GM19467 (cell line): ENCODE measurements at regions not wholly inside any gene's neighbourhood (a gene's known extent, or its start where the extent isn't known, plus 50 kb on each side); places are given as distances from the start of the nearest gene placed in this dataset.
A peak's percentile ranks its signal among the peaks of the same experiment; 100 is the strongest.
"Not testable (repeated sequence)": the region's sequence is repeated elsewhere in the genome, so short reads cannot be mapped to it uniquely, and the experiment has no call there.

Source experiments
- ATAC-seq: cut with Tn5 transposase; IDR thresholded peaks from one replicate; pipeline ENCODE4 v1.9.1; 2021; ENCODE audit warnings: mild to moderate bottlenecking, moderate library complexity; ENCODE audit not compliant: unreplicated experiment

DNA sequence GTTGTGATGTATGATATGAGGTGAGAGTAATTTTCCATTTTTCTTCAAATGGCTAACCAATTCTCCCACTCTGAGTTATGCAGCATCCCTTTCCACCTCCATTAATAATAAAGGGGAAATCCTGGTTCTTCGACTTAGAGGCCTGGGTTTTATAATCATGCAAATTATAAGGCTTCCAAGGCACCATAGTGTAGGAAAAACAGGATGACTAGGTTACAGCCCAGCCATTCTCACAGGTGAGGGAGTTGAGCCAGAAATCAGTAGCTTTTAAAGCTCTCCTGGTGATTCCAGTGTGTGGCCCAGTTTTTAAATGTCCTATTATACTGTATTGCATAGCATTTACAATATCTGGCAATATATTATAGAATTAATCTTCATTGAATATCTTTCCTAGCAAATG lies 203.1 kb downstream of the ARHGEF9 start:
- no peak for ATAC-seq

DNA sequence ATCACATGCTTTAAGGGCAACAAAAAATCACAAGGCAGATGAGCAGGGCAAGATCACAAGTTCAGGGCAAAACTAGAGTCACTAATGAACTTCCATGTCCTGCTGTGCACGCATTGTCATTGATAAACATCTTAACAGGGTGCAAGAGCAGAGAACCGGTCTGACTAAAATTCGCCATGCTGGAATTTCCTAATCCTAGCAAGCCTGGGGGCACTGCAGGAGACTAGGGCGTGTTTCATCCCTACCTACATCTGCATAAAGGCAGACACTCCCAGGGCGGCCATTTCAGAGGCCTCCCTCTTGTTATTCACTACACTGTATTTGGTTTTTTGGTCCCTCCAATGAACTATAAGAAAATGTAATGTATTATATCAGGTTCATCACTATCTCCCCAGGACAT lies 203.6 kb downstream of the ARHGEF9 start:
- no peak for ATAC-seq

DNA sequence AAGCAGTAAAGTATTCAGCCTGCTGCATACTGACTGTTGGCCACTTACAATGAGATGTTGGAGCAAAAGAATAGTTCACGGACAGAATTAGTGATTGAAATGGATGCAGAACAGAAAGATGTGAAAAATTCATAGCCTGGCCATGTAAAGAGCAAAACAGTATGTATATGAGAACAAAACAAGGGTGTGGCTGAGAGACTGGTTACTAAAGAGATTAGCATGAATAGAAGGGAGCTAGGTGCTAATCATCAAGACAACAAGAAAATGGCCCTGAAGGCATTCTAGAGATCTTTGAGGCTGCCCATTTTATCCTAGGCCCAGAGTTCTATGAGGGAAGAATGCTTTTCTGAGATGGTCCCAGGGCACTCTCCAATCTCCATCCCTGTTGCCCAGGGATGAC lies 208.5 kb downstream of the ARHGEF9 start:
- no peak for ATAC-seq

DNA sequence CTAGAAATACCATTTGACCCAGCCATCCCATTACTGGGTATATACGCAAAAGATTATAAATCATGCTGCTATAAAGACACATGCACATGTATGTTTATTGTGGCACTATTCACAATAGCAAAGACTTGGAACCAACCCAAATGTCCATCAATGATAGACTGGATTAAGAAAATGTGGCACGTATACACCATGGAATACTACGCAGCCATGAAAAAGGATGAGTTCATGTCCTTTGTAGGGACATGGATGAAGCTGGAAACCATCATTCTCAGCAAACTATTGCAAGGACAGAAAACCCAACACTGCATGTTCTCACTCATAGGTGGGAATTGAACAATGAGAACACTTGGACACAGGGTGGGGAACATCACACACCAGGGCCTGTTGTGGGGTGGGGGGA lies 209.3 kb downstream of the ARHGEF9 start:
- ATAC-seq, result not testable (repeated sequence)

DNA sequence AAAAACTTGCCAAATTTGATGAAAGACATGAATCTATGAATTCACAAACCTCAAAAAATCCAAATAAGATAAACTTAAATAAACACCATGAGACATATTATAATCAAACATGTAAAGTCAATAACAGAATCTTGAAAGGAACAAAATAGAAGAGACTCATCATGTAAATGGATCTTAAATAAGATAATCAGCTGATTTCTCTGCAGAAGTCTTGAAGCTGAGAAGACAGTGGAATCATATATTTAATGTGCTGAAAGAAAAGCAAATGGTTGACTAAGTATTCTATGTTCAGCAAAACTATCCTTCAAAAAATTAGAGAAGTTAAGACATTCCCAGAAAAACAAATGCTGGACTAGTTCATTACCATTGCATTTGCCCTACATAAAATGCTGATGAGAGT lies 215.7 kb upstream of the SPIN4 start:
- ATAC-seq, result no peak

DNA sequence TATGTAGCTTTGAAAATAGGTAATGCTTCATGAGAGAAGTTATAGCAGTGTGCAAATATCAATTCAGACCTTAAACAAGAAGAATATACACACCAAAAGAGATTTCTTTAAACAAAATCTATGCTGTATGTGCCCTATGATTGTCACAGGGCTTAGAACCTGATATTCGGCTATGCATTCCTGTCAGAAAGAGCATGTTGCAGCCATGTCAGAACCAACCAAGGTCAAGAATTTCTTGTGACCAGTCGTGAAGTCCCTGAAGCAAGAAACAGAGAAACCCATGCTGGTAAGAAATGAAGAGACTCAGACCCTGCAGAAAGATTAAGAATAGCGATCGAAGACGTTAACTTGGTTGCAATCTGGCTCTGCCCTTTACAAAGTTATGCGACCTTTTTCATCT lies 210.3 kb upstream of the SPIN4 start:
- ATAC-seq, result no peak

DNA sequence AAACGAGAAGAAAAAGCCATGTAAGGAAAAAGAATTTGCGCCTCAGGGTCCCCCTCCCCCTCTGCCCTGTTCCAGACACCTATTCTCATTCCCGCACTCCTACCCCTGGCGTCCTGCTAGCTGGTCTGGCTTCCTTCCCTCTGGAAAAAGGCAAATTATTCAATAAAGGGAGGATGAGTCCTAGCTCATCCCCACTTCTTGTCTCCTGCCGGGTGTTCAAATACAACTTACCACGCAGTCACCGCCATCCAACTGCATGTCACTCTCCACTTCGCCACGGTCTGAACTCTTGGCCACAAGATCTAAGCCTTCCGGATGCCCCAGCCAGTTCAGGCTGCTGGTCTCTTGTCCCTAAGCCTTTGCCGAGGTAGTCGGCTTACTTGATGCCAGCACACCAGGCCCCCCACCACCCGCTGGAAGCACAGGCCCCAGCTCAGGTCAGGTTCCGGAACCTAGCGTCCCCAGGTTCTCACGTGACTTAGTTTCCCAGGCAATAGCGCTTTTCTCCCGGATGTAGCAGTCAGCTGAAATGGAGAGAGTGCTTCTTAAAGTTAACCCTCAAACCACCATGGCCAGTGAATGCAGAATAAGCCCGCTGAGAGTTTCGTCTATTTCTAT lies 209.6 kb upstream of the SPIN4 start:
- peak; percentile 98 for ATAC-seq

DNA sequence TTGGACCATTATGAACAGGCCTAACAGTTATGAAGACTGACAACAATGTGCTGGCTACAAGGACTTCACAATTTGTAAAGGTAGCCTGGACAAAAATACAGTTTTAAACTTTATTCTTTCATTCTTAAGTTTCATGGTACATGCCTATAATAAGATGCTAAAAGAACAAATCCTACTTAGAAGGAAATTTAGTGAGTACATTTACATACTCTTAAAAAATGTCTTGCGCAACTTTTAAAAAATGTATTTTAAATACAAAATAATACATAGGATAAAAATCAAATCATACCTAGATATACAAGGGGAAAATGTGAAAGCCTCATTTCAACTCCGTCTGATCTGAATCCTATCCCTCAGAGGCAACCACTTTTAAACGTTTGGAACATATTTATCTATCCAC lies 200.7 kb upstream of the SPIN4 start:
- no peak for ATAC-seq

DNA sequence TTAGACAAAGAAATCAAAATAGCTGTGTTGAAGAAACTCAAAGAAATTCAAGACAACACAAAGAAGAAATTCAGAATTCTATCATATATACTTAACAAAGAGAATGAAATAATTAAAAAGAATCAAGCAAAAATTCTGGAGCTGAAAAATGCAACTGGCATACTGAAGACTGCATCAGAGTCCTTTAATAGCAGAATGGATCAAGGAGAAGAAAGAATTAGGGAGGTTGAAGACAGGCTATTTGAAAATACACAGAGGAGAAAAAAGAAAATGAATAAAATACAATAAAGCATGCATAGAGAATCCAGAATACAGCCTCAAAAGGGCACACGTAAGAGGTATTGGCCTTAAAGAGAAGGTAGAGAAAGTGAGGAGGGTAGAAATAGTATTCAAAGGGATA lies 179.5 kb upstream of the SPIN4 start:
- no peak for ATAC-seq

DNA sequence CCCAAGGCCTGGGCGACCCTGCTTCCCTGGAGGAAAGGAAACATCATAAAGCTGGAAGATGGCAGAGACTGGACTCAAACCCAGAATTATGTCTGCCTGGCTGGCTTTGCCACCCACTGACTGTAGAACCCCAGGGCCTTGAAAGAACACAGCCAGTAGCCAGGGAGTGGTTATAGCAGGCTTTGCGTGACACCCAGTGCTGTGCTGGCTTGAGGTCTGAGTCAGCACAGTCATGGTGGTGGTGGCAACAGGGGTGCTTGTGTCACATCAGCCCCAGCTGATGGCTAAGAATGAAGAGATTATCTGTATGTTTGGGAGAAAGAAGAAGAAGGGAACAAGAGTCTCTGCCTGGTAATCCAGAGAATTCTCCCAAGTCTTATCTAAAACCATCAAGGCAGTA lies 178.8 kb upstream of the SPIN4 start:
- no peak for ATAC-seq

DNA sequence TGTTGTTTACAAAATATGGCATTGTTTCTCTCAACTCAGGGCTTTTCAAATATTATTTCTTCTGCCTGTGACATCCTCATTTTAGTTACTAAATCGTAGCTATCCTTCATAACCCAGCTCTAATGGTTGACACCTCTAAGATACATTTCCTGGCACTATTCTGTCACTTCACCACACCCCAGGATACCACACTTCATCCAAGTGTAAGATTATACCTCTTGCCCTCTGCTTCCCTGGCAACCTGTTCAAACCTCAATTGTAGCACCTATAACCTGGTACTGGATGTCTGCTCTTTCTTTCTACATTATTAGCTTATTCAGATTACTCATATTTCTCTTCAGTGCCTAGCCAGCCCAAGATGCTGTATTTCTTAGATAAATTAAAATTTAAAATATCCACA lies 175.7 kb upstream of the SPIN4 start:
- ATAC-seq, result no peak

DNA sequence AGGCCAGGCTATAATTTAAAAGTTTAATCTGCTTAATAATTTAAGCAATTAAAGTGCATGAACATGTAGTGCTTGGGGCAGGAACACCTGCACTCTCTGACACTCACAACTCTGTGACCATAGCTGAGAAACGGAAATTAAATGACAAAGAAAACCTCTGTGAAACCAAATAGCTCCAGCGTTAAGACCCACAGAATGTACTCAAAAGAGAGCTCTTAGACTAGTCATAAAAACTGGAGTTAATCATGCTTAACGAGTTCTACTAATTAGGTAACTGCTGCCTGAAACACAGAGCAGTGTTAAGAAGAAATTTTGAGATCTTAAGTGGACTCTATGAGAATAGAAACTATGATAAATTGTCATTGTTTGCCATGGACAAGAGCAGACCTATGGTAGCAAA lies 174.4 kb upstream of the SPIN4 start:
- ATAC-seq, result no peak

DNA sequence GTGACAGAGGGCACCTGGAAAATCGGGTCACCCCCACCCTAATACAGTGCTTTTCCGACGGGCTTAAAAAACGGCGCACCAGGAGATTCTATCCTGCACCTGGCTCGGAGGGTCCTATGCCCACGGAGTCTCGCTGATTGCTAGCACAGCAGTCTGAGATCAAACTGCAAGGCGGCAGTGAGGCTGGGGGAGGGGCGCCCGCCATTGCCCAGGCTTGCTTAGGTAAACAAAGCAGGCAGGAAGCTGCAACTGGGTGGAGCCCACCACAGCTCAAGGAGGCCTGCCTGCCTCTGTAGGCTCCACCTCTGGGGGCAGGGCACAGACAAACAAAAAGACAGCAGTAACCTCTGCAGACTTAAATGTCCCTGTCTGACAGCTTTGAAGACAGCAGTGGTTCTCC lies 168.2 kb upstream of the SPIN4 start:
- not testable (repeated sequence) for ATAC-seq

DNA sequence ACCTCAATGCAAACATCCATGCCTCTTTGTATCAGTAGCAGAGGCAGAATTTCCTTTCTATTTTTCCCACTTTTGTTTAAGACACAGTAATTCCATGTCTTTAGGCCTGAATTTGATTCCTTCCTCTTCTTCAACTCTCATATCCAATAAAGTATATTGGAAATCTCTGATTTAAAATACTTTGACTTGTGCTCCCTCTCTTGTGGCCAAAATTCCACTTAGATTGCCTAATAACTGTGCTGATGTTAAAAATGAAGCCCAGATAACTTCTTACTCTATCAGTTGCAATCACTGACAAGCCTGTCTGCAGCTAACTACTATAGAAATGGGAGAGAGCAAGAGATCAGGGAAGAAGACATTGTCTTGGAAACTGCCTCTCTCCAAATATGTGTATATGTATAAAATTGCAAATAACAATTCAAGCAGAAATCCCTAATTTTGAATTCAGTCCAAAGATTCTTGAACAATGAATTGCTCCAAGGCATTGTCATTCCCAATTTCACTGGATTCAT lies 163.5 kb upstream of the SPIN4 start:
- ATAC-seq, result no peak

DNA sequence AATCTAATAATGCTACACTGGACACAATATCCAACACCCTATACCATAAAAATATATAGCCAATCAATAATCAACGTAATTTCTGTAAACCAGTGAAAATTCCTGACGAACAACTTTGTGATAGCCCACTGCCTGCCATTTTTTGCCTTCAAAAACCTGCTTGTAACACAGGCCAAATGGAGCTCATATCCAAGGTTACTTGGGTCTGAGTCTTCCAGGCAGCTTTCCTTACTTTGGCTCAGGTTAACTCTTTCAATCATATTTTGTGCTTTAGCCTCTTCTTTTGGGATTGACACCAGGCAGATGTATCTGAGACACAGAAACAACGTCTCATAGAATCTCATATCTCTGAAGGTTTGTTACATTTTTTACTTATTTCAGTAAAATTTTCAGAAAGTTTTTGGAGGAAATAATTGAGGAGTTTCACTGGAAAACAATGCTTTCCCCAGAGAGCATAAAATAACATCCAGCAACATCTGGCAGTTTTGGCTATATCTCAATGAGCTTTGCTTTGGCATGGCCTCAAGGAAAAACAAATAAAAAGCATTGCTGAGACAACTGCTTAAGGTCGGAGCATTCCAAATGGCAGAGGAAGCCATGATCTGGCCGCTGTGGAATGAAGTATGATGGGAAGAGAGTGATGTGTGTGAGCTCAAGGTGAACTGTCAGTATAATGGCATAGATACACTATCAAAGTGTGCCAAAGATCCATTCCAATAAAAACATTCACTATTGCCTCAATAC lies 162.9 kb upstream of the SPIN4 start:
- ATAC-seq, result no peak

DNA sequence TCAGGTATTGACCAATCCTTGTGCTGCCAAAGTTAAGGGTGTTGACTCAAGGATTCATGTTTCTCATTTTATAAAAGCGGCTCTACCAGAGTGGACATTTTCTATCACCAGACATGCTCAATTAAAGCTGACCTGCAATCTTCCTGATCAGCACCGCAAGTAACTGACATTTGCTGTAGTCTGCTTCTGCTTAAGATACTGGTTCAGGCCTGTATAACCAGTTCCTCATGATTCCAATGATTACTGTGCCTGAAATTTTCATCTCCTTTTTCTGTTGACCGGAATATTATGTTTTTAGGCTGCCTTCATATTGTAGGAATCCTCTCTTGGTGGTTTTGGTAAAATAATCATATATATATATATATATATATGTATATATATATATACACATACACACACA lies 160.2 kb upstream of the SPIN4 start:
- ATAC-seq, result no peak

DNA sequence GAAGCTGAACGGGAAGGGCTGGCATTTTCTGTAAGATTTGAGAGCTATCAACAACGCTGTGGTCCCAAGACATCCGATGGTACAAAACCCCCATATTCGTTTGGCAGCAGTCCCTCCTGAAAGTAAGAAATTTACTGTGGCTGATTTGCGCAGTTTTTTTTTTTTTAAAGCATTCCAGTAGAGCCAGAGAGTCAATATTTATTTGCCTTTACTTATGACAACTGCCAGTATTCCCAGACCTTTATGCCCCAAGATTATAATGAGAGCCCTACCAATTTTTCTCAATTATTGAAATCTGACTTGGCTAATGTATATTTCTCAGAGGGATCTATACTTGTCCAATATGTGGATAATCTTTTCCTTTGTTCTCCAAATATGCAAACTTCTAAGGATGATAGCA lies 157.5 kb upstream of the SPIN4 start:
- no peak for ATAC-seq

DNA sequence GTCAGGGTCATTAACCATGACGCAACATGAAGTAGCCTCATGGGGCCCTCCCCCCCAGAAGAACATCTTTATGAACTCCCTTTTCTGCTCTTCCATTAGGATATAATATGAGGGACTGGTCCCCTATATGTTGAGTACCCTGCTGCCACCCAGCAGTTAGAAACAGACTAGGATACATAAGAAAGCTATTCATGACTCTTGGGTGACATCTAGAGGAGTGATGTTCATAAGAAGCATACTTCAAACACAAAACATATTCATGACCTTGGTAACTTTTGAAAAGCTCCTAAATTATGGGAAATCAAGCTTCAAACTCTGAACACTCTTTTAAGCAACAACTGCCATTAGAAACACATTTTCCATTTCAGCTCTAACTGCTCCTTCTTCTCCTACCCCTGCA lies 155.2 kb upstream of the SPIN4 start:
- no peak for ATAC-seq

DNA sequence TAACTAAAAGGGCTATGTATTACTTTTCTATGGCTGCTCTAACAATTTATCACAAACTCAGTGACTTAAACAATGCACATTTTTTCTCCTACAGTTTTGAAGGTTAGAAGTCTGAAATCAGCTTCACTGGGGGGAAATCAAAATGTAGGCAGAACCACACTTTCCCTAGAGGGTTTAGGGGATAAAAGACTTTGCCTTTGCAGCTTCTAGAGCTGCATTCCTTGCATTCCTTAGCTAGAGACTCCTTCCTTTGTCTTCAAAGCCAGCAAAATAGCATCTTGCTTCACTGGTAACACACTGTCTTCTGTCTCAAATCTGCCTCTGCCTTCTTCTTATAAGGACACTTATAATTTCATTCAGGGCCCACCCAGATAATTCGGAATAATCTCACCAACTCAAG lies 152.4 kb upstream of the SPIN4 start:
- no peak for ATAC-seq

DNA sequence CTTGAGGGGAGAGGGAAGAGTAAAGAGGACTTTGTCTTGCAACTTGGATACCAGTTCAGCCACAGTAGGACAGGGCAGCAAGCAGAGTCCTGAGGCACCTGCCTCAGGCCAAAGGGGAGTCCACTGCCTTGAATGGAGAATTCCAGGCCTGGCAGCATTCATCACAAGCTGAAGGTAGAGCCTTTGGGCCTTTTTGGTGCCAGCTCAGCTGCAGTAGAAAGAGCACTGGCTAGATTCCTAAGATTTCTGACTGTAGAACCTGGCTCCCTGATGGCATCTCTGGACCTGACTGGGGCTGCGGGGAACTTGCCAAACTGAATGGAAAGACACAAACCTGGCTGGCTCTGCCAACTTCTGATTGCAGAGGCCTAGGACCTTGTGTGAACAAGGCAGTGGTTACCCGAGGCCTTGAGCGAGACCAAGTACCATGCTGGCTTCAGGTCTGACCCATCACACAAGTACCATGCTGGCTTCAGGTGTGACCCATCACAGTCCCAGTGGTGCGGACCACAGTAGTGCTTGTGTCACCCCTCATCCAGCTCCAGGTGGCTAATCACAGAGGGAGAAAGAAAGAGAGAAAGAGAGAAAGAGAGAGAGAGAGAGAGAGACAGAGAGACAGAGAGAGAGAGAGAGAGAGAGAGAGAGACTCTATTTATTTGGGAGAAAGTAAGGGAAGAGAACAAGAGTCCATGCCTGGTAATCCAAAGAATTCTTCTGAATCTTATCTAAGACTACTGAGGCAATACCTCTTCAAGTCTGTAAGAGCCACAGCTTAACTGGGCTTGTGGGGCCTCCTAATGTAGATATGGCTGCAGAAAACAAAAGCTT lies 137.6 kb upstream of the SPIN4 start:
- ATAC-seq, result no peak

DNA sequence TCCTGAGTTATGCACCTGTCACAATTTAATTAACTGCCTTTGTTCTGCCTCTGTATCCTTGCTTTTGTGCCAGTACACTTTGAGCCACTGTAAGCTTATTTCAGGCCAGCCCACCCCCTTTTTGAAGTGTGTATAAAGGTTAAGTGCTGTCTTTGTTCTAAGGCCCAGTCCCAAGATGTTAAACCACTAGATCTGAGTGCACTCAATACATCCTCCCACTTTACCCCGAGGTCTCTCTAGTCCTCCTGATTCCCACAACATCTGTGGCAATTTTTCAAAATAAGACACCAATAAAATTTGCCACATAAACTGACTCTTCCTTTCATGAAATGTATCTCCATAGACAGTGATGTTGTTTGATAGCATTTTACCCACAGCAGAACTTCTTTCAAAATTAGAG lies 124.1 kb upstream of the SPIN4 start:
- ATAC-seq, result no peak

DNA sequence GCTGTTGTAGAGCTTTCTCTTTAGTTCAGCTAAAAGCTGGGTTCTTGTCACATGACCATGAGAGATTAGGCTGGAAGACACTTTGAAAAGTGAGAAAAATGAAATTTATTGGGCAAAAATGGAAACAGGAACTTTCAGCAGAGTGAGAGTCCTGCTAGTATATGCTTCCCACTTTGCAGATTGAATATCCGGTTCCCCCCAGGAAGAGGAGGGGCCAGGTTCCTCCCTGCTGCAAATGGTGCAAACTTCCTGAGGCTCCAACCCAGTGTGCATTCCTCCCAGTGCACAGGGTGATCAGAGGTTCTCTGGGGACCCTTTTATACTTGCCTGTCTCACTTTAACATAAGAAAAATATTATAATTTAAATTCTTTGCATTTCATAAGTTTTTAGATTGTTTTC lies 119.9 kb upstream of the SPIN4 start:
- no peak for ATAC-seq
